Gastroesophageal sphincter (tissue), 4 donors: ENCODE measurements at regions not wholly inside any gene's neighbourhood (a gene's known extent, or its start where the extent isn't known, plus 50 kb on each side); places are given as distances from the start of the nearest gene placed in this dataset.

Experiments
- ATAC-seq: fragments of 150-250 bp; one replicate; pipeline ENCODE4 v1.9.1; 2016; ENCODE audit warnings: mild to moderate bottlenecking, moderate library complexity
- H3K27ac ChIP-seq, 4 donors: fragments of 200-600 bp; sonication (generic) in 3 of 4; 1 replicate in 3 of 4; 2 replicates in 1 of 4; pipeline ENCODE4 v1.5.1; 2016 to 2019
- H3K27me3 ChIP-seq: fragments of 200-600 bp; sonication (generic); one replicate; pipeline ENCODE4 v1.5.1; 2019
- H3K36me3 ChIP-seq, 2 donors: fragments of 200-600 bp; sonication (generic); one replicate each; pipeline ENCODE4 v1.5.1; 2019; ENCODE audit warnings: control low read depth in 1 of 2
- H3K4me1 ChIP-seq, 3 donors: fragments of 200-600 bp; sonication (generic); 1 replicate in 2 of 3; 2 replicates in 1 of 3; pipeline ENCODE4 v1.5.1; 2016 to 2019; ENCODE audit warnings: control low read depth in 2 of 3
- H3K4me3 ChIP-seq, 2 donors: fragments of 200-600 bp; sonication (generic); one replicate each; pipeline ENCODE4 v1.5.1; 2019; ENCODE audit warnings: mild to moderate bottlenecking in 1 of 2, moderate library complexity in 1 of 2
- H3K9me3 ChIP-seq, 3 donors: fragments of 200-600 bp; sonication (generic); one replicate each; pipeline ENCODE4 v1.5.1; 2017 to 2019; ENCODE audit warnings: control low read depth in 2 of 3
- EP300 ChIP-seq: sonication (generic); formaldehyde crosslinking; IDR thresholded peaks from one replicate; pipeline ENCODE4 v1.6.1; 2017; ENCODE audit warnings: antibody characterized with exemption, mild to moderate bottlenecking
- POLR2A ChIP-seq, 2 donors: fragments of 450-650 bp; IDR thresholded peaks; one replicate each; pipeline ENCODE4 v1.6.1; 2017; ENCODE audit warnings: antibody characterized with exemption in 2 of 2, mild to moderate bottlenecking in 2 of 2, moderate library complexity in 1 of 2
- POLR2AphosphoS5 ChIP-seq: sonication (generic); formaldehyde crosslinking; IDR thresholded peaks from one replicate; pipeline ENCODE4 v1.6.1; 2017; ENCODE audit warnings: antibody characterized with exemption
- WGBS, 2 donors: methylation state at CpG; one replicate each; pipeline ENCODE4 v1.1.5; 2018; ENCODE audit warnings: low coverage in 1 of 2; 5-methylcytosine and 5-hydroxymethylcytosine counted together
- TF ChIP-seq, protein P1 (sequence below), 4 experiments: fragments of 200-600 bp in 2 of 4; fragments of 450-650 bp in 2 of 4; sonication (generic) in 1 of 4; IDR thresholded peaks; one replicate each; pipeline ENCODE4 v1.5.1; 2017 to 2019; ENCODE audit warnings: antibody characterized with exemption in 4 of 4, mild to moderate bottlenecking in 2 of 4, moderate library complexity in 2 of 4

- no peak for ATAC-seq
- Histone ChIP-seq H3K36me3 (no peaks in the 10 kb centered on the region), H3K27me3 (no peaks in the 10 kb centered on the region), H3K4me1 (no peaks in the 10 kb centered on the region), H3K9me3 (no peaks in the 10 kb centered on the region), H3K27ac (no peak overlapping the region), H3K4me3 (no peak overlapping the region)
- 46 to 72% methylated on average over 2 of the region's 2 CpGs for WGBS, 2 donors
- TF ChIP-seq EP300 = no peak
- no peak for TF ChIP-seq POLR2AphosphoS5
- TF ChIP-seq, protein P1, sequence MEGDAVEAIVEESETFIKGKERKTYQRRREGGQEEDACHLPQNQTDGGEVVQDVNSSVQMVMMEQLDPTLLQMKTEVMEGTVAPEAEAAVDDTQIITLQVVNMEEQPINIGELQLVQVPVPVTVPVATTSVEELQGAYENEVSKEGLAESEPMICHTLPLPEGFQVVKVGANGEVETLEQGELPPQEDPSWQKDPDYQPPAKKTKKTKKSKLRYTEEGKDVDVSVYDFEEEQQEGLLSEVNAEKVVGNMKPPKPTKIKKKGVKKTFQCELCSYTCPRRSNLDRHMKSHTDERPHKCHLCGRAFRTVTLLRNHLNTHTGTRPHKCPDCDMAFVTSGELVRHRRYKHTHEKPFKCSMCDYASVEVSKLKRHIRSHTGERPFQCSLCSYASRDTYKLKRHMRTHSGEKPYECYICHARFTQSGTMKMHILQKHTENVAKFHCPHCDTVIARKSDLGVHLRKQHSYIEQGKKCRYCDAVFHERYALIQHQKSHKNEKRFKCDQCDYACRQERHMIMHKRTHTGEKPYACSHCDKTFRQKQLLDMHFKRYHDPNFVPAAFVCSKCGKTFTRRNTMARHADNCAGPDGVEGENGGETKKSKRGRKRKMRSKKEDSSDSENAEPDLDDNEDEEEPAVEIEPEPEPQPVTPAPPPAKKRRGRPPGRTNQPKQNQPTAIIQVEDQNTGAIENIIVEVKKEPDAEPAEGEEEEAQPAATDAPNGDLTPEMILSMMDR (IDR thresholded peaks at IDR 0.05) = no peak
- no peak for TF ChIP-seq POLR2A (IDR thresholded peaks at IDR 0.05)
Measured at GRCh38 chr10:78529262-78529661, 495.6 kb downstream of the RPS24 start.

DNA sequence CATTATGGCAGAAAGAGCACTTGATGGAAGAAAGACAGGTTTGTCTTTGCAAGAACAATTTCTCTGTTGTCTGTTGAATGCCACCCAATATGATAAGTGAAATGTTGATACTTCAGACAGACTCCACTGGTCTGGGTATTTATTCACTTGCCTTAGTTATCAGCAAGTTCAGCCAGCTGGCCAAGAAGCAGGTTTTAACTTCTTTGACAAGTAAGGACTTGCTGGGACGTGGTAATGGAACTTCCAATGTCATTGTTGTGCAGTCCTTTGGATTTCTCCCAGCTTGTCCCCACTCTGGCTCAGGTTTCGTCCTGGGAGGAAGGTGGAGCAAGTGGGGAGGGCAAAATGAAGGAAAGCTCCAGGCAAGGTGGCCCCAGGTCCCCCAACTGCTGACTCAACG is 497.4 kb downstream of the RPS24 start:
- no peak for ATAC-seq
- H3K4me1 ChIP-seq = no peaks in the 10 kb centered on the region

GRCh38 chr10:78532480-78533042 is 498.9 kb downstream of the RPS24 start:
- Histone ChIP-seq H3K27me3 (no peaks in the 10 kb centered on the region), H3K27ac (no peak overlapping the region), H3K9me3 (no peaks in the 10 kb centered on the region), H3K36me3 (no peaks in the 10 kb centered on the region), H3K4me3 (no peak overlapping the region), H3K4me1 (no peaks in the 10 kb centered on the region)
- ATAC-seq = no peak
- TF ChIP-seq POLR2A (IDR thresholded peaks at IDR 0.05) (no peak), EP300 (no peak), POLR2AphosphoS5 (no peak)
- TF ChIP-seq, protein P1 (IDR thresholded peaks at IDR 0.05) = no peak
- 71 to 84% methylated on average over 1 to 2 of the region's 3 CpGs for WGBS, 2 donors

More for the DNA sequence above, 497.4 kb downstream of the RPS24 start:
- TF ChIP-seq POLR2AphosphoS5 = no peak
- no peak for TF ChIP-seq POLR2A (IDR thresholded peaks at IDR 0.05)
- TF ChIP-seq EP300 = no peak
- TF ChIP-seq, protein P1 (IDR thresholded peaks at IDR 0.05) = no peak
- H3K27me3 ChIP-seq = no peaks in the 10 kb centered on the region
- 8 to 60% methylated on average over 1 to 2 of the region's 3 CpGs for WGBS, 2 donors
- no peak overlapping the region for H3K27ac ChIP-seq
- H3K4me3 ChIP-seq = no peak overlapping the region
- H3K9me3 ChIP-seq = no peaks in the 10 kb centered on the region
- H3K36me3 ChIP-seq = no peaks in the 10 kb centered on the region

DNA sequence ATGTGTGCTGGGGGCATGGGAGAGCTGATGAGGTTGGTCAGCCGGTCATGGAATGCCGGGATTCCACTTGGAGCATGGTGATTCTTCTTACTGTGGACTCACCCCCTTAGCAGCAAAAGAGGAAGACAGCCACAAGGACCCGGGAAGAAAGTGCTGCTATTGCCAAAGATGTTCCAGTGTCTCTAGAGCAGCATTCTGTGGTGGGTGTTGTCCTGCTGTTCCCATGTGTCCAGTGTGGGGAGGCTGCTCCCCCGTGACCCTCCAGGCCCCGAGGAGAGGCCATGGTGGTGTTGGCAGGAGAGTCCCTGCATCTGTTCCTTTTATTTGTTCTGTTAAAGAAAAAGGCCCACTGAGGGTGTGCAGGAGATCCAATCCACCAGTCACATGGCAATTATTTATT is 499.4 kb downstream of the RPS24 start:
- no peak overlapping the region for H3K4me3 ChIP-seq
- peak; percentile 50 for ATAC-seq
- 70 to 73% methylated on average over 2 to 4 of the region's 5 CpGs for WGBS, 2 donors
- H3K9me3 ChIP-seq = no peaks in the 10 kb centered on the region
- no peak for TF ChIP-seq POLR2A (IDR thresholded peaks at IDR 0.05)
- TF ChIP-seq, protein P1 (IDR thresholded peaks at IDR 0.05) = no peak
- no peak for TF ChIP-seq POLR2AphosphoS5
- no peak for TF ChIP-seq EP300
- H3K27me3 ChIP-seq = no peaks in the 10 kb centered on the region
- no peaks in the 10 kb centered on the region for H3K4me1 ChIP-seq
- no peaks in the 10 kb centered on the region for H3K36me3 ChIP-seq
- H3K27ac ChIP-seq = no peak overlapping the region

DNA sequence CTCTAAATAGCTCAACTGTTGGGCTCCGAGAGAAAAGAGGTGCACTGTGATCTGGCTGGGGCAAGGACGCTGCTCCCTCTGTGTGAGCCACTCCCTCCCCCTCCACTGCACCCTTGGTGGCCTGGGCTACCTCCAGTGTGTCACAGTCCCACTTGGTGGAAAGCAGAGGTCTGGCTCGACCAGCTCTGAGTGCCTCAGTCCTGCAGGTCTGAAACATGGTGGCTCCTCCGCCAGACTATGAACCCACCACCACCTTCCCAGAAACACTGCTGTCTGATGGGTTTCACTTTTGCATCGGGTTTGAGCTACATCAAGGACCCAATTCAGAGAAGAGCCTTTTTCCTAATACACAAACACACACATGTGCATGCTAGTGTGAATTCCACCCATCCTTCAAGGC is 500.1 kb downstream of the RPS24 start:
- no peak for ATAC-seq
- Histone ChIP-seq H3K27me3 (no peaks in the 10 kb centered on the region), H3K36me3 (no peaks in the 10 kb centered on the region), H3K9me3 (no peaks in the 10 kb centered on the region), H3K4me3 (no peak overlapping the region), H3K27ac (no peak overlapping the region), H3K4me1 (no peaks in the 10 kb centered on the region)
- 89 to 100% methylated on average over 1 to 3 of the region's 5 CpGs for WGBS, 2 donors
- no peak for TF ChIP-seq POLR2A (IDR thresholded peaks at IDR 0.05)
- TF ChIP-seq EP300 = no peak
- TF ChIP-seq, protein P1 (IDR thresholded peaks at IDR 0.05) = no peak
- TF ChIP-seq POLR2AphosphoS5 = no peak
